Keratinocyte (primary cell): ENCODE measurements at regions not wholly inside any gene's neighbourhood (a gene's known extent, or its start where the extent isn't known, plus 50 kb on each side); places are given as distances from the start of the nearest gene placed in this dataset.

Experiments used
- DNase-seq: peaks from one replicate; pipeline ENCODE4 v3.0.0-alpha.2; 2011; ENCODE audit warnings: low read depth, missing footprints, low spot score
- FAIRE-seq: peaks from 2 replicates; lab custom pipeline; 2011; peaks lifted over from hg19 to GRCh38; lab: Jason Lieb, UNC
- H2AFZ ChIP-seq: 2 replicates; pipeline ENCODE4 v1.6.0; 2012; ENCODE audit warnings: low read length, control low read depth, inconsistent platforms; ENCODE audit not compliant: control insufficient read depth
- H3K27ac ChIP-seq: 2 replicates; pipeline ENCODE4 v1.5.1; 2011; ENCODE audit warnings: low read length; ENCODE audit not compliant: control insufficient read depth, insufficient read depth
- H3K27me3 ChIP-seq: 3 replicates; pipeline ENCODE4 v1.6.0; 2011; ENCODE audit warnings: low read length; ENCODE audit not compliant: control insufficient read depth, insufficient read depth; ENCODE audit errors: extremely low read depth
- H3K36me3 ChIP-seq, 2 experiments: 2 replicates in 1 of 2; 3 replicates in 1 of 2; pipeline ENCODE4 v1.5.1; 2011; ENCODE audit warnings: low read length in 2 of 2, mild to moderate bottlenecking in 1 of 2; ENCODE audit not compliant: control insufficient read depth in 2 of 2, insufficient read depth in 2 of 2; ENCODE audit errors: extremely low read depth in 1 of 2
- H3K4me1 ChIP-seq: 3 replicates; pipeline ENCODE4 v1.5.1; 2011; ENCODE audit warnings: low read length; ENCODE audit not compliant: control insufficient read depth, insufficient read depth; ENCODE audit errors: extremely low read depth
- H3K4me2 ChIP-seq: 3 replicates; pipeline ENCODE4 v1.6.0; 2011; ENCODE audit warnings: low read depth, low read length; ENCODE audit not compliant: control insufficient read depth, insufficient read depth; ENCODE audit errors: extremely low read depth
- H3K4me3 ChIP-seq, 3 experiments: fragments of 200-600 bp in 1 of 3; sonication (generic) in 1 of 3; 2 replicates in 2 of 3; 3 replicates in 1 of 3; pipeline ENCODE4 v1.5.1; 2011 to 2016; ENCODE audit warnings: low read length in 3 of 3, mild to moderate bottlenecking in 3 of 3, control low read depth in 2 of 3, inconsistent platforms in 1 of 3, low read depth in 1 of 3, mixed read lengths in 1 of 3, mixed run types in 1 of 3, moderate library complexity in 1 of 3; ENCODE audit not compliant: control insufficient read depth in 2 of 3, insufficient read depth in 2 of 3; ENCODE audit errors: extremely low read depth in 1 of 3
- H3K79me2 ChIP-seq: 2 replicates; pipeline ENCODE4 v1.6.0; 2012; ENCODE audit warnings: low read length; ENCODE audit not compliant: control insufficient read depth, insufficient read depth
- H3K9ac ChIP-seq: 3 replicates; pipeline ENCODE4 v1.6.0; 2011; ENCODE audit warnings: low read length; ENCODE audit not compliant: control insufficient read depth, insufficient read depth; ENCODE audit errors: extremely low read depth
- H3K9me1 ChIP-seq: 3 replicates; pipeline ENCODE4 v1.6.0; 2011; ENCODE audit warnings: low read length; ENCODE audit not compliant: control insufficient read depth, insufficient read depth; ENCODE audit errors: extremely low read depth
- H3K9me3 ChIP-seq: 2 replicates; pipeline ENCODE4 v1.5.1; 2012; ENCODE audit warnings: low read depth, low read length; ENCODE audit not compliant: control insufficient read depth
- H4K20me1 ChIP-seq: 3 replicates; pipeline ENCODE4 v1.6.0; 2011; ENCODE audit warnings: low read length; ENCODE audit not compliant: control insufficient read depth, insufficient read depth; ENCODE audit errors: extremely low read depth
- EZH2 ChIP-seq: IDR thresholded peaks from one replicate; pipeline ENCODE4 v1.6.1; 2012; ENCODE audit warnings: inconsistent platforms, mild to moderate bottlenecking, low read length, moderate library complexity
- dilution Hi-C: fragments of 300-500 bp; cut with MboI; formaldehyde crosslinking; loops from one replicate; pipeline ENCODE4 v1.7.0; 2020; ENCODE audit warnings: low sequenced_read_pairs; ENCODE audit not compliant: extremely low pct_ligation_motif_present
- TF ChIP-seq, protein P1 (sequence below), 3 experiments: IDR thresholded peaks in 1 of 3; conservative IDR thresholded peaks in 1 of 3; optimal IDR thresholded peaks in 1 of 3; 2 replicates in 2 of 3; 3 replicates in 1 of 3; pipeline versions ENCODE3 to v1.5.1; 2011; ENCODE audit warnings: low read length in 3 of 3, mild to moderate bottlenecking in 3 of 3, moderate library complexity in 2 of 3, control low read depth in 1 of 3, inconsistent platforms in 1 of 3; ENCODE audit not compliant: insufficient read depth in 2 of 3; ENCODE audit errors: extremely low read depth in 1 of 3

DNA sequence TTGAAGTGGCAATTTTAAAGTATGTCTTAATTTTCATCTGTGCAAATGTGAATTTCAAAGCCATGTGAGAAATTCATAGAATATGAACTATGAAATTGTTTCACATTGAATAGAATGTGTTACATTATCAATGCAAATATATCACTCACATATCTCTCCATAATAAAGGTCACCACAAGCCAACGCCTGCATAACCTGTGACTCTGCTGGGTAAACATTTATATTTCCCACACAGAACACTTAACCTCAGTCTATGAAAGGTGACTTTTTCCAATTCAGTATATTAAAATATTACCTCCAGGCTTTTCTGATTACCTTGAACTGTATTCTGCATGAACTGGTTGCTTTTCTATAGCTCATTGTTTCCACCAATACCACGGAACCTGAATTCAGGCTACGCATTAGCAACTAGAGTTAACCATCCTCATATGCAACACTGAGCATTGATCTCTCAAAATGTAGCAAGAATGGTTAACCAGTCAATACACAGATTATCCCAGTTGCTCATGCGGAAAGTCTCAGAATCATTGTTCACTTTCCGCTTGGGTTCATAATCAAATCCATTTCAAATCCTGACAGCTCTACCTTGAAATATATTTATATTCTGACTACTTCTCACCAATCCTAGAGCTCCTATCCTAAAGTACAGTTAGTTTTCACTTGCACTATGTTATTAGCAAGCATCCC, 126.6 kb upstream of the TYRP1 start:
- H3K4me1 ChIP-seq: no peaks in the 10 kb centered on the region
- no peaks in the 10 kb centered on the region for H3K79me2 ChIP-seq
- FAIRE-seq (no peak), DNase-seq (no peak)
- H3K9me1 ChIP-seq: no peaks in the 10 kb centered on the region
- TF ChIP-seq, protein P1, sequence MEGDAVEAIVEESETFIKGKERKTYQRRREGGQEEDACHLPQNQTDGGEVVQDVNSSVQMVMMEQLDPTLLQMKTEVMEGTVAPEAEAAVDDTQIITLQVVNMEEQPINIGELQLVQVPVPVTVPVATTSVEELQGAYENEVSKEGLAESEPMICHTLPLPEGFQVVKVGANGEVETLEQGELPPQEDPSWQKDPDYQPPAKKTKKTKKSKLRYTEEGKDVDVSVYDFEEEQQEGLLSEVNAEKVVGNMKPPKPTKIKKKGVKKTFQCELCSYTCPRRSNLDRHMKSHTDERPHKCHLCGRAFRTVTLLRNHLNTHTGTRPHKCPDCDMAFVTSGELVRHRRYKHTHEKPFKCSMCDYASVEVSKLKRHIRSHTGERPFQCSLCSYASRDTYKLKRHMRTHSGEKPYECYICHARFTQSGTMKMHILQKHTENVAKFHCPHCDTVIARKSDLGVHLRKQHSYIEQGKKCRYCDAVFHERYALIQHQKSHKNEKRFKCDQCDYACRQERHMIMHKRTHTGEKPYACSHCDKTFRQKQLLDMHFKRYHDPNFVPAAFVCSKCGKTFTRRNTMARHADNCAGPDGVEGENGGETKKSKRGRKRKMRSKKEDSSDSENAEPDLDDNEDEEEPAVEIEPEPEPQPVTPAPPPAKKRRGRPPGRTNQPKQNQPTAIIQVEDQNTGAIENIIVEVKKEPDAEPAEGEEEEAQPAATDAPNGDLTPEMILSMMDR (optimal IDR thresholded peaks at IDR 0.05 in 1 of 3, IDR thresholded peaks at IDR 0.05 in 1 of 3, conservative IDR thresholded peaks at IDR 0.05 in 1 of 3; ENCODE audit: extremely low read depth in 1 of 3, insufficient read depth in 2 of 3, low read length in 3 of 3): no peak
- no peak for TF ChIP-seq EZH2
- H3K36me3 ChIP-seq: no peaks in the 10 kb centered on the region
- H3K27me3 ChIP-seq: no peaks in the 10 kb centered on the region
- no peak overlapping the region for H3K4me3 ChIP-seq
- H4K20me1 ChIP-seq: no peaks in the 10 kb centered on the region
- H3K27ac ChIP-seq: no peak overlapping the region
- dilution Hi-C loops: no loop called here
- no peak overlapping the region for H2AFZ ChIP-seq
- H3K9me3 ChIP-seq: no peaks in the 10 kb centered on the region
- no peak overlapping the region for H3K4me2 ChIP-seq
- no peak overlapping the region for H3K9ac ChIP-seq

DNA sequence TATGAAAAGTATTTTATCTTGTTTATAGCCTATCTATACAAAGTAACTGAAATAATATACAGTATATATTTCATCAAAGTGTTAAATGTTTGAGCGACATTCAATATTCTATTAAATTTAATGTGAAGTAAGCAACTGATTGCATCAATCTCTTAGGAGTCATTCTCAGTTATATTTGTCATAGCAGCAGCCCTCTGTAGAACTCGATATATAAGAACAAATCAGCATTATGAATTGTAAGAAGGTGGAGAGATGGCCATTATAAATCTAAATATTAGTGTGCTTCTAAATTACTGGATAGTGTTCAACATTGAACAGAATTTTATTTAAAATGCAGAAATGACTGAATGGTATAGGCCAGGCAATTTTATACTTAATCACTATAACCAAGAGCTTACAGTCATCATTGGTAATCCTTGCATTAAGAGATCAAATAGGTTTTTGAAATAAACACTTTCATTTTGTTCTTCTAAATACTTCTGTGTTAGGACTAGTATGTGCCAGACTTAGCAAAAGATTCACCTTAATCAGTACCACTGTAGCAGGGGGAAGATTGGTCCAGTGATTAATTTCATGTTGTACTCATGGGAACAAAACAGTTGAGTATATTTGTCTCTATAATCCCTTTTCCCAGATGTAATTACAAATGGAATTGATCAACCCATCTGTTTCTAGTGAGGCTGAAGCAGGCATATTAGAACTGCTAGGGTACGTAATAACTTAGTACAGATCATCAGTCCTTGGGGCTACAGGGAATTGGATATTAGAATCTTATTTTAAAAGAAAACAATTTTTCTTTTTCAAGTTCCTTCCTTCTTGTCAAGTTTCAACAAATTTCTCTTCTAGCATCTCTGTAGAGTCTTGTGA, 108.3 kb upstream of the TYRP1 start:
- Histone ChIP-seq H3K4me1 (no peaks in the 10 kb centered on the region), H3K9me1 (no peaks in the 10 kb centered on the region), H3K4me2 (no peak overlapping the region), H3K4me3 (no peak overlapping the region), H4K20me1 (no peaks in the 10 kb centered on the region), H3K9ac (no peak overlapping the region), H3K9me3 (no peaks in the 10 kb centered on the region), H3K27ac (no peak overlapping the region), H3K36me3 (no peaks in the 10 kb centered on the region), H3K27me3 (no peaks in the 10 kb centered on the region), H3K79me2 (no peaks in the 10 kb centered on the region), H2AFZ (no peak overlapping the region)
- dilution Hi-C loops: no loop called here
- FAIRE-seq (no peak), DNase-seq (no peak)
- no peak for TF ChIP-seq EZH2
- TF ChIP-seq, protein P1 (optimal IDR thresholded peaks at IDR 0.05 in 1 of 3, IDR thresholded peaks at IDR 0.05 in 1 of 3, conservative IDR thresholded peaks at IDR 0.05 in 1 of 3; ENCODE audit: extremely low read depth in 1 of 3, insufficient read depth in 2 of 3, low read length in 3 of 3): no peak
